Urinary bladder (tissue), 3 donors: ENCODE measurements at regions not wholly inside any gene's neighbourhood (a gene's known extent, or its start where the extent isn't known, plus 50 kb on each side); places are given as distances from the start of the nearest gene placed in this dataset.

Experiments
- DNase-seq: peaks from one replicate; pipeline ENCODE4 v3.0.0-alpha.2; 2015; ENCODE audit errors: extremely low spot score
- H3K27ac ChIP-seq: one replicate; pipeline ENCODE4 v1.5.1; 2013; ENCODE audit warnings: low read depth, mild to moderate bottlenecking, moderate library complexity
- H3K36me3 ChIP-seq: one replicate; pipeline ENCODE4 v1.6.1; 2013; ENCODE audit warnings: mild to moderate bottlenecking, moderate library complexity; ENCODE audit not compliant: insufficient read depth
- H3K4me1 ChIP-seq: one replicate; pipeline ENCODE4 v1.6.1; 2013; ENCODE audit warnings: mild to moderate bottlenecking, moderate library complexity; ENCODE audit not compliant: insufficient read depth
- H3K4me3 ChIP-seq: one replicate; pipeline ENCODE4 v1.5.1; 2013; ENCODE audit warnings: low read depth, low read length
- WGBS: extraction: QIAGEN DNeasy Blood & Tissue Kit; methylation state at CpG from one replicate; pipeline ENCODE4 v1.1.7; 2013; 5-methylcytosine and 5-hydroxymethylcytosine counted together
- donor health status: healthy with polysubstance abuse.
- donor health status: healthy.

DNA sequence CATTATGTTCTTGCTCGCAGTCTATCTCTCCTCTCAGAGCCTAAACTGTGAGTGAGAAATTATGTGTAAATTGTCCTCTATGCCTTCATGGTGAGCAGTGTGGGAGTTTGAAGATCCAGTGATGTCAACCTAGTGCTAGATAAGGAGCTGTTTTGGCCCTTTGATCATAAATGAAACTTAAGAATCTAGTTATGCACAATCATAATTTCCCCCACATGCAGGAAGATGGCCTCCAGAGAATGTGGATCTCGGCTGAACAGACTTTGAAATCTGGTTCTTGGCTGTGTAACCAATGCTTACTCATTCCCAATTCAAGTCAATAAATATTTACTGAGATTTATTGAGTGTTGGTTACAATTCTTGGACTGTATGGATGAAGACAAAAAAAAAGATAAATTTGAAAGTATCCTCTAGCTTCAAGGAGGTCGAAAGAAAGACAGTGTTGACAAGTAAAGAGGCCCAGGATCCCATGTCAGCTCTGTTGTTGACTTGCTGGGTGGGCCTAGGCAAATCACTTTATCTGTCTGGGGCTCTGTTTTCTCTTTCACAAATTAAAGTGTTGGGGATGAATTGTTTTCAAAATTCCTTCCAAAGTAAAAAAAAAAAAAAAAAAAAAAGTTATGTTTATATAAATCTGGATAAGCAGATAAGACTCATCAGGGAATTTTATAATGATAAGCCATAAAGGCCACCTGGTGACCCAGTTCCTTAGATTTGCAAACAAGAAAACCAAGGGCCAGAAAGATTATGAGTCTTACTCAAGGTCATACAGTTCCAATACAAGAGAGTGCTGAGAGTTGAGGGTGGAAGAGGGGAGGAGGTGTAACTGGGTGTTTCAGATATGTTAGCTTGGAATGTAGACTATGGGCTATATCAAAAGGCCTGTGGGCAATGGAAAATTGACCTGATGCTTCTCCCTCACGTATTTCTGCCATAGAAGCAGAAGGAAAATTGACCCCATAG, 969.9 kb downstream of the KCNMA1 start:
- no peaks in the 10 kb centered on the region for H3K36me3 ChIP-seq
- peak; percentile 15 for DNase-seq
- no peak overlapping the region for H3K4me3 ChIP-seq
- 42% methylated on average over 4 of the region's 4 CpGs for WGBS
- H3K27ac ChIP-seq = no peak overlapping the region
- no peaks in the 10 kb centered on the region for H3K4me1 ChIP-seq

DNA sequence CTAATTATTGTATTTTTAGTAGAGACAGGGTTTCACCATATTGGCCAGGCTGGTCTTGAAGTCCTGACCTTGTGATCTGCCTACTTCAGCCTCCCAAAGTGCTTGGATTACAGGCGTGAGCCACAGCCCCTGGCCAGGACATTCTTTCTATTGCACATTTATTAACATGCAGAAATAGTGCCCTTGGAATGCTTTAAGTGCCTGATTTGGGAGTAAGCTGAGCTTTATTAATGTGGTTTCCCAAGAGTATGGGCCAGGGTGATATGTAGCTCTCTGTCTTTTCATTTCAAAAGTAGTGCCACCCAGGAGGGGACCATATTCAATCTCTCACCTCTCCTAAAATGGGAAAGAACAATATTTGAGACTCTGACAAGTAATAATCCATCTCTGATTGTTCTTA, 970.7 kb downstream of the KCNMA1 start:
- Histone ChIP-seq H3K4me3 (no peak overlapping the region), H3K27ac (no peak overlapping the region), H3K4me1 (no peaks in the 10 kb centered on the region), H3K36me3 (no peaks in the 10 kb centered on the region)
- DNase-seq = no peak
- WGBS = 60% methylated on average over 1 of the region's 1 CpG

DNA sequence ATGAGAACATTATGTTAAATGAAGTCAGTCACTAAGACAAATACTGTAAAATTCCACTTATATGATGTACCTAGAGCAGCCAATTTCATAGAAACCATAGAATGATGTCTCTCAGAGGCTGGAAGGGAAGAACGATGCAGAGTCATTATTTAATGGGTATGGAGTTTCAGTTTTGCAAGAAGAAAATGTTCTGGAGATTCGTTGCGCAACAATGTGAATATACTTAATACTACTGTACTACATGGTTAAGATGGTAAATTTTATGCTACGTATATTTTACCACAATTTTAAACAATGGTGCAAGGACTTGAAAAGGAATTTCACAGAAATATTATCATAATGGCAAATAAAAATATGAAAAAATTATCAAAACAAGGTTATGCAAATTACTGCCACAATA, 972.6 kb downstream of the KCNMA1 start:
- Histone ChIP-seq H3K4me1 (no peaks in the 10 kb centered on the region), H3K36me3 (no peaks in the 10 kb centered on the region), H3K4me3 (no peak overlapping the region), H3K27ac (no peak overlapping the region)
- no peak for DNase-seq
- 94% methylated on average over 4 of the region's 4 CpGs for WGBS

DNA sequence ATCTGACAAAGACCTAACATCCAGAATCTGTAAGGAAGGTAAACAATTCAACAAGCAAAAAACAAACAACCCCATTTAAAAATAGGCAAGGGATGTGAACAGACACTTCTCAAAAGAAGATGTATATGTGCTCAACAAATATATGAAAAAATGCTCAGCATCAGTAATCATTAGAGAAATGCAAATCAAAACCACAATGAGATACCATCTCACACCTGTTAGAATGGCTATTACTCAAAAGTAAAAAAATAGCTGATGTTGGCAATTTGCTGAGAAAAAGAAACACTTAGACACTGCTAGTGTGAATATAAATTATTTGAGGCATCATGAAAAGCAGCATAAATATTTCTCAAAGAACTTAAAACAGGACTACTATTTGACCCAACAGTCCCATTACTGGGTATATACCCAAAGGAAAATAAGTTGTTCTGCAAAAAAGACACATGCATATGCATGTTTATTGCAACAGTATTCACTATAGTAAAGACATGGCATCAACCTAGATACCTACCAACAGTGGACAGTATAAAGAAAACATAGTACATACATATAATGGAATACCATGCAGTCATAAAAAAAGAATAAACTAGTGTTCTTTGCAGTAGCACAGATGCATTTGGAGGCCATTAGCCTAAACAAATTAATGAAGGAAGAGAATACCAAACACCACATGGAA, 980.1 kb downstream of the KCNMA1 start:
- no peak for DNase-seq
- no peaks in the 10 kb centered on the region for H3K36me3 ChIP-seq
- no peaks in the 10 kb centered on the region for H3K4me1 ChIP-seq
- H3K4me3 ChIP-seq = no peak overlapping the region
- no peak overlapping the region for H3K27ac ChIP-seq

DNA sequence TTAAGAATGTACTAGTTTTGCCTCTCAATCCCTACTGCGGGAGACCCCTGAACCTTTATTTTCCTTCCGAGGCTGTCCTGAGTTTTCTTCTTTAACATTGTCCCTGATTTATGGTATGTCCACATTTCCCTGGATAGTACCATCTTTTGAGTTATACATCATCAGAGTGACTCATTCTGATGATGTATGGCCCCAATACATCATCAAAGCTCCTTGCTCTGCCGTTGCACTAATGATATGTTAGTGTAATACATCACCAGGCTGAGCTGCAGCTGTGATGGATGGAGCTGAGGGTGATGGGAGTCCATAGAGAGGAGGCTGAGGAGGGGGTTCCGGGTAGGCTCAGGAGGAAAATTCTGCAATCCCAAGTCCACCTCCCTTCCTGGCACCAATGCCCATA, 986.5 kb downstream of the KCNMA1 start:
- H3K36me3 ChIP-seq = no peaks in the 10 kb centered on the region
- no peaks in the 10 kb centered on the region for H3K4me1 ChIP-seq
- H3K4me3 ChIP-seq = no peak overlapping the region
- H3K27ac ChIP-seq = no peak overlapping the region
- 71% methylated on average over 4 of the region's 4 CpGs for WGBS
- no peak for DNase-seq

DNA sequence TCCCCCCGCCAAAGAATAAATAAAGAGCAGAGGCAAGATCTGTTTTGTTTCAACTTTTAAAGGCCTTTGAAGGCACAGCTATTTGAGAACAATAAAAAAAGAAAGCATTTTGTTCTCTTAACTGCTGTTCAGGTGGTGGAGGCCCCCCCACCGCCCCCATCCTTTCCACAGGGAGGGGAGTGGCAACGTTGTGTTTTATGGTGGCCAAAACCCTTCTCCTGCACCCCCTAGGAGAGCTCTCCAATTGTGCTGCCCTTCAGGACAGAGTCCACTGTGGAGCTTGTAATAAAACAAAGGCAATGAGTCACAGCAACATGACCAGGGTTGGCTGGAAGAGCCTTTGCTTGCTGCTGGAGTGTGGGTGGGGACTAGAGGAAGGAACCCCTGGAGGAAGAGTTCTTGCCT, 987.9 kb downstream of the KCNMA1 start:
- 30% methylated on average over 3 of the region's 3 CpGs for WGBS
- DNase-seq = no peak
- no peak overlapping the region for H3K27ac ChIP-seq
- no peaks in the 10 kb centered on the region for H3K36me3 ChIP-seq
- H3K4me1 ChIP-seq = no peaks in the 10 kb centered on the region
- H3K4me3 ChIP-seq = no peak overlapping the region

DNA sequence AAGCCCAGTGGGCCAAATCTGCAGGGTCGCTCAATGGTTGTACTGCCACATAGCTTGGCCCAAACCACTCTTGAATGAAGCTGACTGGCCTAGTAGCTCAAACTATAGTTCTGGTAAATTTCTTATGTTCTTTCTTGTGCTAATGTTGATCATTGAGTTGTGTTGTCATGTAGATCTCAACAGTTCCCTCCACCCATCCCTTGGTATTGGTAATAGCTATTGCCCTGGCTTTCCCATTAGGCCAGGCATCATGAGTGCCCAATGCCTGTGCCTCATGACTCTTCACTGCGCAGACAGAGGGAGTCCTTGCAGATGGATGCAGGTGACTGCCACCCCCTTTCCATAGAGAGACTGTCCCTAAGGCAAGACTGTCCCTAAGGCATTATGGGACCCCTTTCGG, 988.4 kb downstream of the KCNMA1 start:
- H3K27ac ChIP-seq = no peak overlapping the region
- H3K4me1 ChIP-seq = no peaks in the 10 kb centered on the region

DNA sequence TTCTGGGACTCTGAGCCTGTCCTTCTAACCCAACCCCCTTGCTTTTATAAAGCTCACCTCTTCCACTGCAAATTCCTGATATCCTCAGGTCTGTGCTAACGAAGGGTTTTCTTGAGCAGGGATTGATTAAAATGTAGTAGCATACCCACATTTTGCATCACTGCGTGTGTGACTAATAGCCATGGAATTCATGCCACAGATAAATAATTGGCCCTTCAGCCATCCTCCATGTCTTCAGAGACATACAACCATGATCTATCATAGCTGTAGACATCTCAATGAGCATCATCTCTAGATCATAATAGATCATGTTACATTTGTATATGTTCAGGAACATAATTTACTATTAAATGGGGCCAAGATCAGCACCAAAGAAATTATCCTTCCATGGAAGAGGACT, 990.3 kb downstream of the KCNMA1 start:
- no peak for DNase-seq
- Histone ChIP-seq H3K36me3 (no peaks in the 10 kb centered on the region), H3K27ac (no peak overlapping the region), H3K4me1 (no peaks in the 10 kb centered on the region), H3K4me3 (no peak overlapping the region)
- 93% methylated on average over 2 of the region's 2 CpGs for WGBS

More for the DNA sequence above, 988.4 kb downstream of the KCNMA1 start:
- no peak overlapping the region for H3K4me3 ChIP-seq
- no peaks in the 10 kb centered on the region for H3K36me3 ChIP-seq
- no peak for DNase-seq
- WGBS = 75% methylated on average over 3 of the region's 3 CpGs

DNA sequence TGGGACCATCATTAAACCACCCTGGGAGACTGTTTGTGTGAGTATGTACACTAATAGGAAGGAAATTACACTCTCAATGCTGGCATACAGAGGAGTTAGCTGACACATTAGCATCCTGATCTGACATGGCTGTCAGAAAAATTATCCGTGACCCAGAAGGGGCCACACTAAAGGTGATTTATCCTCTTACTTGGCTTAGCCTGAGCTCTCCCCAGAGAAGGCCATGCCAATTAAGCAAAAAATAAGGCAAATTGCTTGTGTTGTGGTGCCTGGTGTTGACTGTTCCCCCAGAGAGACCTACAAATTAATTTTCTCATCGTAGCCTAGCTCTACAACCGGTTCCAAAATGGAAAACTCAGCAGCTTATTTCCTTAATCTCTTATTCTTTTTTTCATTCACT, 992.3 kb downstream of the KCNMA1 start:
- Histone ChIP-seq H3K27ac (no peak overlapping the region), H3K36me3 (no peaks in the 10 kb centered on the region), H3K4me3 (no peak overlapping the region), H3K4me1 (no peaks in the 10 kb centered on the region)
- no peak for DNase-seq
- 85% methylated on average over 3 of the region's 3 CpGs for whole genome bisulfite sequencing

DNA sequence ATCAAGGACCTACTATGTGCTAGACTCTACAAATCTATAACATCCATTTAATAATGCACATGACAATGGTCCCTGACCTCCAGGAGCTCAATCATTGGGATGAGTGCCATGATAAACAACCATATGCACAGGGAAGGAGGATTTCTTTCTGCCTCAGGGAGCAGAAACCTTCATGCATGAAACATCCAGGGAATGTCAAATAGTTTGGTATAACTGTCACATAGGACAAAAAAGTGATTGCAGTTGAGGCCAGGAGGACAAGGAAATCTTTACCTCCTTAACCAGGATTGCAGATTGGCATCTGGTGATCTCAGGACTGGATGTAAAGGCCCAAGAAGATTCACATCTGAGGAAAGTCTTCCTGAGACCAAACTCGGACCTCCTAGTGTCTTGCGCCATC, 993.1 kb downstream of the KCNMA1 start:
- H3K27ac ChIP-seq = no peak overlapping the region

DNA sequence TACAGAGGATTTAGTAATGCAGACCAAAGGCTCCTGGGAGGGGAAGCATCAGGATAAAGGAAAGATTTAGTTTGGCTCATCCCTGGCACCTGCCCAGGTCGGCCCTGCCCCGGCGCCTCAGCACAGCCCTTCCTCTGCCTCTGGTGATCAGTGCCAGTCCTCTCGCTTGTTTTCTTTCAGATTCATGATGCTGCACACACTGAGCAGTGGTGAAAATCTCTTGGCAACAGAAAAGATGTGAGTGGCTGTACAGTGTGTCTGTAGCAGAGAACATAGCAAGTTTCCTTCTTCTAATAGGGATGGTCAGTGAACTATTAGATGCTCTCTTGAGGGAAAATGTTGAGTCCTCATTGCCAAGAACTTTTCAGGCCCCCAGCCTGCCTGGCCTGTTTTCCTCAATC, 994.1 kb downstream of the KCNMA1 start:
- 33% methylated on average over 4 of the region's 4 CpGs for WGBS
- H3K27ac ChIP-seq = no peak overlapping the region

More for the DNA sequence above, 993.1 kb downstream of the KCNMA1 start:
- DNase-seq = no peak
- Histone ChIP-seq H3K4me3 (no peak overlapping the region), H3K36me3 (no peaks in the 10 kb centered on the region), H3K4me1 (no peaks in the 10 kb centered on the region)
- WGBS = 91% methylated on average over 2 of the region's 2 CpGs

DNA sequence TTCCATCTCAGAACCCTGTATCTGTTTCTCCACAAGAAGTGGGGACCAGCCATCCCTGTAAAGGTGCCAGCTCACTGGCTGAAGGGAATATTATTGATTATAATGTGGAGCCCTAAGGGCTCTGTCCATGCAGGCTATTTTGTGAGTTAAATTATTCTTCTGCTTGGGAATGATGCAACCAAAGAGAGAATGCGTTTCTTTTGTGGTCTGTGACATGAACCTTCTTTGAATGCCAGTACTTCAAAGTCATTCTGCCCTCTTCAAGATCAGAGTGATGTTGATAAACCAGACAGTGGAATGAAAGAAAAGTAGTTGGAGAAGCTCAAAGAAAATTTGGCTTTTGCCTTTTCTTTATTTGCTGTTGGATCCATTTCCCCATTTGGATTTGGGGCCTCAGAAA, 995.2 kb downstream of the KCNMA1 start:
- H3K4me3 ChIP-seq = no peak overlapping the region
- H3K27ac ChIP-seq = no peak overlapping the region
- no peak for DNase-seq
- no peaks in the 10 kb centered on the region for H3K4me1 ChIP-seq
- no peaks in the 10 kb centered on the region for H3K36me3 ChIP-seq
- 73% methylated on average over 1 of the region's 1 CpG for WGBS

More for the DNA sequence above, 994.1 kb downstream of the KCNMA1 start:
- Histone ChIP-seq H3K4me1 (no peaks in the 10 kb centered on the region), H3K4me3 (no peak overlapping the region), H3K36me3 (no peaks in the 10 kb centered on the region)
- no peak for DNase-seq

DNA sequence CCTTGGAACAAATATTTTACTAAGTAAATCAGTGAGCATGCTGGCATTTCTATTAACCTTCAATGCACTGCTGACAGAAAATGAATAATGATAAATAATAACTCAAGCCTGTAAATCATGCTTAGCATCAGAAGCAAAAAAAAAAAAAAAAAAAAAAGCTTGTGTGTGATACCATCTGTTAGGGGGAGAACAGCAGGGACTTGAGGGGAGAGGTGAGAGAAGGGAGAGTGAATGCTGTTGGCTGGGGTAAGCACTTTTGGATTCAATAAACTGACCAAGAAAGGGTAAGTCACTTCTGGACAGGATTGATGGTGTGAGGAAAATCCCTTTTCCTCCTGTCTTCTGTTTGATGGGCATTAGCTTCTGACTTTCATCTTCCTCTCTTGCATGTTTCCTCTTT, 996.4 kb downstream of the KCNMA1 start:
- Histone ChIP-seq H3K4me3 (no peak overlapping the region), H3K4me1 (no peaks in the 10 kb centered on the region), H3K36me3 (no peaks in the 10 kb centered on the region), H3K27ac (no peak overlapping the region)
- DNase-seq = no peak

DNA sequence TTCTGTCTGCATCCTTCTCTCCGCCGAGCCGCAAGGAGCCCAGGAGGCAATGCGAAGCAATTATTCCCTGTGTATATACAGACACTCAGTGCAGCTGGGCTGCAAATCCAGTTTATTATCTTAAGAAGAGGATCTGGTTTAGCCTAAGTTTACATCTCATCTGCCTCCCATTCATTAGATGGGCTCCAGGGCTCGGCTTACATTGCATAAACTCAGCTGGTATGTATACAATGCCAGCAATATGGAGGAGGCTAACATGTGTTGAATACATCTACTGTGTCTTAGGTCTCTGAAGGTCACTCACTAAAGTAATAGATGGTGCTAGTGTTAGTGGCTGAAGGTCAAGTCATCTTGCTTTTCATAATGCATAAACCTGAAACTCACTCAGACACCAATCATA, 996.8 kb downstream of the KCNMA1 start:
- Histone ChIP-seq H3K36me3 (no peaks in the 10 kb centered on the region), H3K4me3 (no peak overlapping the region), H3K4me1 (no peaks in the 10 kb centered on the region), H3K27ac (no peak overlapping the region)
- DNase-seq = no peak
- WGBS = 35% methylated on average over 5 of the region's 5 CpGs
